ENCODE measurements at regions not wholly inside any gene's neighbourhood (a gene's known extent, or its start where the extent isn't known, plus 50 kb on each side); places are given as distances from the start of the nearest gene placed in this dataset.

DNA sequence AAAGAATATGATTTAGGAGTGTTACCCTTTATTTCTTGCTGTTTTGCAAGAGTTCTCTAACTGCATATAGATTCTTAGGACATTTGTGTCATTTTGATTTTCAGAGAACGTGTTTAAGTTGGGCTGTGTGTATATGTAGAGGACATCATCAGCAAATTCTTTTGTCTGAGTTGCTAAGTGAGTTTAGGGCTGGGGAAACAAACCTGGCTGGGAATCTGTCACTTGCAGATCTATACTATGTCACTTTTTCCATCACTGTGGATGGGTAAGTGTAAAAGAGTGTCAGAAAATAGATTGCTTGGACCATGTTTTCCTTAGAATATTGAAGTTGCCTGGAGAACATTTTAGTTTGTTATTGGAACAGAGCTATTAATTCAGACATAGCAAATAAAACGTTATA is 349.1 kb upstream of the NEGR1 start:
- Histone ChIP-seq H3K4me3 (replicated peaks; ENCODE audit: low read depth, low read length) (no peak overlapping the region), H3K36me3 (ENCODE audit: control insufficient read depth, insufficient read depth, low read length) (no peaks in the 10 kb centered on the region), H3K27me3 (replicated peaks; ENCODE audit: control insufficient read depth, insufficient read depth, low read length) (no peaks in the 10 kb centered on the region)
- DNase-seq (ENCODE audit: extremely low read depth, insufficient read length), result no peak
- TF ChIP-seq, protein P1, sequence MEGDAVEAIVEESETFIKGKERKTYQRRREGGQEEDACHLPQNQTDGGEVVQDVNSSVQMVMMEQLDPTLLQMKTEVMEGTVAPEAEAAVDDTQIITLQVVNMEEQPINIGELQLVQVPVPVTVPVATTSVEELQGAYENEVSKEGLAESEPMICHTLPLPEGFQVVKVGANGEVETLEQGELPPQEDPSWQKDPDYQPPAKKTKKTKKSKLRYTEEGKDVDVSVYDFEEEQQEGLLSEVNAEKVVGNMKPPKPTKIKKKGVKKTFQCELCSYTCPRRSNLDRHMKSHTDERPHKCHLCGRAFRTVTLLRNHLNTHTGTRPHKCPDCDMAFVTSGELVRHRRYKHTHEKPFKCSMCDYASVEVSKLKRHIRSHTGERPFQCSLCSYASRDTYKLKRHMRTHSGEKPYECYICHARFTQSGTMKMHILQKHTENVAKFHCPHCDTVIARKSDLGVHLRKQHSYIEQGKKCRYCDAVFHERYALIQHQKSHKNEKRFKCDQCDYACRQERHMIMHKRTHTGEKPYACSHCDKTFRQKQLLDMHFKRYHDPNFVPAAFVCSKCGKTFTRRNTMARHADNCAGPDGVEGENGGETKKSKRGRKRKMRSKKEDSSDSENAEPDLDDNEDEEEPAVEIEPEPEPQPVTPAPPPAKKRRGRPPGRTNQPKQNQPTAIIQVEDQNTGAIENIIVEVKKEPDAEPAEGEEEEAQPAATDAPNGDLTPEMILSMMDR (IDR thresholded peaks at IDR 0.05; ENCODE audit: insufficient read depth, low read length, poor library complexity, severe bottlenecking), result no peak

DNA sequence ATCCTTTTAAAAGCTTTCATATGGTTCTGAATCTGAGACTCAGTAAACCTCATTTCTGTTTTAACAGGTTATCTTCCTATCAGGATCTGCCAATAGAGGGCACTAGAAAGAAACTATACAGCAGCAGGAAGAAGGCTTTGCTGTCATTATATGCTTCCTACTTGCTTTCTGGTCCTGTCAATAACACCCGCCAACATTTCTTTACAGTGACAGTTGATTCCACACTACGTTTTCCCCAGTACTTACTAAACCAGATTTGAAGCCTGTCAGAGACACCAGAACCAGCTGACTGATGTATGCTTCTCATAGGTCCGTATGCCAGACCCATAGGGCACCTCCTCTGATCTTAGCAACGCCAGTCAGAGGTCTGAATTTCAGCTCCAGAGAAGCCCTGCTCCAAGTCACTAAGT is 341.0 kb upstream of the NEGR1 start:
- TF ChIP-seq, protein P1 (IDR thresholded peaks at IDR 0.05; ENCODE audit: insufficient read depth, low read length, poor library complexity, severe bottlenecking), result peak; percentile 68
- DNase-seq (ENCODE audit: extremely low read depth, insufficient read length), result no peak
- no peaks in the 10 kb centered on the region for H3K27me3 ChIP-seq (replicated peaks; ENCODE audit: control insufficient read depth, insufficient read depth, low read length)

DNA sequence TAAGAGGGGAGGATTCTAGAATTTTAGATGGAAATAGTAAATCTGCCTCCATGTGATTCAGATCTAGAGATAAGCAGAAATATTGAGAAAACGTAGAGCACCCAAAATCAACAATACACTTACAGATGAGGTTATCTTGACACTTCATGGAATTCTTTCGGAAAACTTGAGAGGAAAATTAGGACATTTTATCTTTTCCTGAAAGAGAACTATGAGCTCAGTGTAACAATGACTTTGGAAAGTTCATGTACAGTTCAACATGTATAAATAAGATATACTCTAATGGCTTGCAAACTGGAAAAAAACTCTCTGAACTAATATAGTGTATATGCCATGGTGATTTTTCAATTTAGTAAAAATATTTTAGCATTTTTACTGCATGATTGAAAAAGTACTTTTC is 338.1 kb upstream of the NEGR1 start:
- DNase-seq (ENCODE audit: extremely low read depth, insufficient read length), result no peak
- Histone ChIP-seq H3K4me3 (replicated peaks; ENCODE audit: low read depth, low read length) (no peak overlapping the region), H3K27me3 (replicated peaks; ENCODE audit: control insufficient read depth, insufficient read depth, low read length) (no peaks in the 10 kb centered on the region), H3K36me3 (ENCODE audit: control insufficient read depth, insufficient read depth, low read length) (no peaks in the 10 kb centered on the region)
- TF ChIP-seq, protein P1 (IDR thresholded peaks at IDR 0.05; ENCODE audit: insufficient read depth, low read length, poor library complexity, severe bottlenecking), result no peak

More for the DNA sequence above, 341.0 kb upstream of the NEGR1 start:
- Histone ChIP-seq H3K36me3 (ENCODE audit: control insufficient read depth, insufficient read depth, low read length) (no peaks in the 10 kb centered on the region), H3K4me3 (replicated peaks; ENCODE audit: low read depth, low read length) (no peak overlapping the region)

DNA sequence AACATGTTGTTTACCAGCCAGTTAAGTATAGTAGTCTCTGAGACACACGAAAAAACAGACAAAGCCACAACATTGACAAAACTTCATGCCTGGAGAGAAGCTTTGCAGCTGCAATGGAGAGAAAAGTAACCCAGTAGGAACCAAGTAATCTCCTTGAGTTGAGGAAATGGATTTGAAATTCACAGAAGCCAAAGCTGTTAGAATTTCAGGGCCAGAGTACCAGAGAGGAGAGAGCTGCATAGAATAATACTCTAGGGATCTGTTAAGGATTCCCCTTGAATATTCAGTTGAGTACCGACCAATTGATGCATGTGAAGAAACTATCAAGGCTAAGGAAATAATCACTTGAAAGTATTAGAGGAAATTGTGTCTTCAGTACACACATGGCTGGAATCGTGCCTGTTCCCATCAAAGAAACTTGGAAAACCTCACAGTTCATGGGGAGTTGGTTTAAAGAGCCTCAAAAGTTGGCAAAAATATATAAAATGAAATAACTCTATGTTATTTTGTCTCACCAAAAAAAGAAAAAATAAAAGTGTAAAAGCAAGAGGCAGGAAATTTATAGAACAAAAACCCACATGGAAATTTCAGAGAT is 324.0 kb upstream of the NEGR1 start:
- H3K4me3 ChIP-seq (replicated peaks; ENCODE audit: low read depth, low read length), result no peak overlapping the region
- no peak for DNase-seq (ENCODE audit: extremely low read depth, insufficient read length)
- no peaks in the 10 kb centered on the region for H3K36me3 ChIP-seq (ENCODE audit: control insufficient read depth, insufficient read depth, low read length)
- TF ChIP-seq, protein P1 (IDR thresholded peaks at IDR 0.05; ENCODE audit: insufficient read depth, low read length, poor library complexity, severe bottlenecking), result no peak
- H3K27me3 ChIP-seq (replicated peaks; ENCODE audit: control insufficient read depth, insufficient read depth, low read length), result no peaks in the 10 kb centered on the region

DNA sequence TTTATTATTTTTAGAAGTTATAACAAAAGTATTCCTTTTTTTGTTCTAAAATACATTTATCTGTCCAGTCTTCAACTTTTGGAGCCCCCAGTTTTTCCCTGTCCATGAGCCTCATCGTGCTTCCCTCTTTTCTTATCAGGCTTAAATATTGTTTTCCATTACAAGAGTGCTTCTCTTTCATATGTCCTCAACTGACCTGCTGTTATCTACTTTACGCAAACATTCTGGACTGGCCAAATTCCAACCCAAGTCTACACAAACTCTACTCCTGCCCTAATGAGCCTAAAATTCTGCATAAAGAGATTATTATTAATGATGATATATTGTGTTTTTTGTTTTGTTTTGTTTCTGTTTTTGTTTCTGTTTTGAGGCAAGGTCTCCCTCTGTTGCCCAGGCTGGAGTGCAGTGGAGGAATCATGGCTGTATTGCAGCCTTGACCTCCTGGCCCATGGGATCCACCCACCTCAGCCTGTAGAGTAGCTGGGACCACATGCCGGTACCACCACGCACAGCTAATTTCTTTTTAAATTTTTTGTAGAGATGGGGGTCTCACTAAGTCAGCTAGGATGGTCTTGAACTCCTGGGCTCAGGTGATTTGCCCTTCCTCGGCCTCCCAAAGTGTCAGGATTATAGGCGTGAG is 318.8 kb upstream of the NEGR1 start:
- Histone ChIP-seq H3K36me3 (ENCODE audit: control insufficient read depth, insufficient read depth, low read length) (no peaks in the 10 kb centered on the region), H3K27me3 (replicated peaks; ENCODE audit: control insufficient read depth, insufficient read depth, low read length) (no peaks in the 10 kb centered on the region), H3K4me3 (replicated peaks; ENCODE audit: low read depth, low read length) (no peak overlapping the region)
- TF ChIP-seq, protein P1 (IDR thresholded peaks at IDR 0.05; ENCODE audit: insufficient read depth, low read length, poor library complexity, severe bottlenecking), result no peak
- no peak for DNase-seq (ENCODE audit: extremely low read depth, insufficient read length)
